ENCODE measurements at regions not wholly inside any gene's neighbourhood (a gene's known extent, or its start where the extent isn't known, plus 50 kb on each side); places are given as distances from the start of the nearest gene placed in this dataset.

GRCh38 chr1:91121366-91121765, 99.5 kb upstream of the ZNF644 start:
- DNase-seq: no peak
- Histone ChIP-seq H3K27me3 (replicated peaks in 1 of 7) (no peaks in the 10 kb centered on the region), H3K4me3 (no peak overlapping the region), H3K27ac (no peak overlapping the region), H3K36me3 (no peaks in the 10 kb centered on the region), H3K9me3 (no peaks in the 10 kb centered on the region), H3K4me1 (peaks cover 0 to 6% (median 0%) of the 10 kb centered on the region in 6 donors)
- TF ChIP-seq CTCF (IDR thresholded peaks at IDR 0.05 in 8 of 11, conservative IDR thresholded peaks at IDR 0.05 in 3 of 11): no peak
- no peak for TF ChIP-seq POLR2A (IDR thresholded peaks at IDR 0.05)
- TF ChIP-seq POLR2AphosphoS5 (IDR thresholded peaks at IDR 0.05): no peak
- WGBS, 5 donors: 61 to 94% (median 75%) methylated on average over 2 of the region's 2 CpGs
- intact Hi-C loops (cut with DNase I; ENCODE audit: low total_unique reads): no loop called here

- Histone ChIP-seq H3K27ac (no peak overlapping the region), H3K9me3 (no peaks in the 10 kb centered on the region), H3K27me3 (replicated peaks in 1 of 7) (no peaks in the 10 kb centered on the region), H3K36me3 (no peaks in the 10 kb centered on the region), H3K4me3 (no peak overlapping the region), H3K4me1 (peaks cover 0 to 6% (median 0%) of the 10 kb centered on the region in 6 donors)
- no peak for TF ChIP-seq POLR2AphosphoS5 (IDR thresholded peaks at IDR 0.05)
- TF ChIP-seq CTCF (IDR thresholded peaks at IDR 0.05 in 8 of 11, conservative IDR thresholded peaks at IDR 0.05 in 3 of 11): no peak
- TF ChIP-seq POLR2A (IDR thresholded peaks at IDR 0.05): no peak
- no peak for DNase-seq
- 56 to 72% (median 59%) methylated on average over 1 of the region's 1 CpG for WGBS, 5 donors
- intact Hi-C loops (cut with DNase I; ENCODE audit: low total_unique reads): no loop called here
Observed at GRCh38 chr1:91120936-91121335, 99.1 kb upstream of the ZNF644 start.

- peaks cover 0 to 6% (median 0%) of the 10 kb centered on the region in 6 donors for H3K4me1 ChIP-seq
- no peak for DNase-seq
- 55 to 81% (median 74%) methylated on average over 3 of the region's 3 CpGs for whole genome bisulfite sequencing, 5 donors
- no peak overlapping the region for H3K4me3 ChIP-seq
- no peaks in the 10 kb centered on the region for H3K27me3 ChIP-seq (replicated peaks in 1 of 7)
- no peak for TF ChIP-seq POLR2A (IDR thresholded peaks at IDR 0.05)
- TF ChIP-seq POLR2AphosphoS5 (IDR thresholded peaks at IDR 0.05): no peak
- TF ChIP-seq CTCF (IDR thresholded peaks at IDR 0.05 in 8 of 11, conservative IDR thresholded peaks at IDR 0.05 in 3 of 11): no peak
- no peak overlapping the region for H3K27ac ChIP-seq
- no peaks in the 10 kb centered on the region for H3K9me3 ChIP-seq
- intact Hi-C loops (cut with DNase I; ENCODE audit: low total_unique reads): no loop called here
- no peaks in the 10 kb centered on the region for H3K36me3 ChIP-seq
Observed at GRCh38 chr1:91120421-91120820, 98.6 kb upstream of the ZNF644 start.

GRCh38 chr1:91104712-91105111, 82.9 kb upstream of the ZNF644 start:
- no peak for TF ChIP-seq POLR2A (IDR thresholded peaks at IDR 0.05)
- TF ChIP-seq POLR2AphosphoS5 (IDR thresholded peaks at IDR 0.05): no peak
- TF ChIP-seq CTCF (IDR thresholded peaks at IDR 0.05 in 8 of 11, conservative IDR thresholded peaks at IDR 0.05 in 3 of 11): no peak

More at GRCh38 chr1:91104712-91105111, 82.9 kb upstream of the ZNF644 start:
- Histone ChIP-seq H3K27me3 (replicated peaks in 1 of 7) (no peaks in the 10 kb centered on the region), H3K4me1 (peaks cover 0 to 9% (median 5%) of the 10 kb centered on the region in 6 donors), H3K27ac (no peak overlapping the region), H3K9me3 (no peaks in the 10 kb centered on the region), H3K4me3 (no peak overlapping the region), H3K36me3 (no peaks in the 10 kb centered on the region)
- intact Hi-C loops (cut with DNase I; ENCODE audit: low total_unique reads): no loop called here
- DNase-seq: no peak
